ENCODE measurements at regions not wholly inside any gene's neighbourhood (a gene's known extent, or its start where the extent isn't known, plus 50 kb on each side); places are given as distances from the start of the nearest gene placed in this dataset.

GRCh38 chr14:97395068-97395467 is 597.9 kb downstream of the VRK1 start:
- DNase-seq (ENCODE audit: low read depth in 2 of 2), result no peak

- DNase-seq (ENCODE audit: low read depth in 2 of 2), result no peak
Observed at GRCh38 chr14:97401714-97402113, 604.5 kb downstream of the VRK1 start.

- DNase-seq (ENCODE audit: low read depth in 2 of 2), result no peak
Observed at GRCh38 chr14:97402279-97402678, 605.1 kb downstream of the VRK1 start.

GRCh38 chr14:97407701-97408407 is 610.7 kb downstream of the VRK1 start:
- DNase-seq (ENCODE audit: low read depth in 2 of 2), result no peak

GRCh38 chr14:97408503-97408902 is 611.3 kb downstream of the VRK1 start:
- no peak for DNase-seq (ENCODE audit: low read depth in 2 of 2)

- no peak for DNase-seq (ENCODE audit: low read depth in 2 of 2)
Observed at GRCh38 chr14:97408937-97409815, 612.0 kb downstream of the VRK1 start.

GRCh38 chr14:97410667-97411620 is 613.8 kb downstream of the VRK1 start:
- DNase-seq (ENCODE audit: low read depth in 2 of 2), result no peak

GRCh38 chr14:97411938-97412612 is 614.9 kb downstream of the VRK1 start:
- no peak for DNase-seq (ENCODE audit: low read depth in 2 of 2)

- DNase-seq (ENCODE audit: low read depth in 2 of 2), result no peak
Observed at GRCh38 chr14:97413022-97413539, 615.9 kb downstream of the VRK1 start.

- DNase-seq (ENCODE audit: low read depth in 2 of 2), result no peak
Observed at GRCh38 chr14:97413966-97414717, 617.0 kb downstream of the VRK1 start.

GRCh38 chr14:97414718-97415098 is 617.5 kb downstream of the VRK1 start:
- no peak for DNase-seq (ENCODE audit: low read depth in 2 of 2)

- no peak for DNase-seq (ENCODE audit: low read depth in 2 of 2)
Observed at GRCh38 chr14:97415907-97416306, 618.7 kb downstream of the VRK1 start.

GRCh38 chr14:97416550-97416949 is 619.4 kb downstream of the VRK1 start:
- DNase-seq (ENCODE audit: low read depth in 2 of 2), result no peak

GRCh38 chr14:97417331-97417730 is 620.1 kb downstream of the VRK1 start:
- DNase-seq (ENCODE audit: low read depth in 2 of 2), result no peak

- DNase-seq (ENCODE audit: low read depth in 2 of 2), result no peak
Observed at GRCh38 chr14:97420211-97420610, 623.0 kb downstream of the VRK1 start.

- DNase-seq (ENCODE audit: low read depth in 2 of 2), result no peak
Observed at GRCh38 chr14:97426776-97427175, 629.6 kb downstream of the VRK1 start.

GRCh38 chr14:97428808-97429440 is 631.7 kb downstream of the VRK1 start:
- no peak for DNase-seq (ENCODE audit: low read depth in 2 of 2)

- no peak for DNase-seq (ENCODE audit: low read depth in 2 of 2)
Observed at GRCh38 chr14:97432586-97432985, 635.4 kb downstream of the VRK1 start.

GRCh38 chr14:97441740-97442362 is 644.7 kb downstream of the VRK1 start:
- DNase-seq (ENCODE audit: low read depth in 2 of 2), result no peak
